Colonic mucosa (tissue), 4 donors: ENCODE measurements at regions not wholly inside any gene's neighbourhood (a gene's known extent, or its start where the extent isn't known, plus 50 kb on each side); places are given as distances from the start of the nearest gene placed in this dataset.

ENCODE experiments used
- DNase-seq: peaks from one replicate; pipeline ENCODE4 v3.0.0-alpha.2; 2020
- H3K27ac ChIP-seq: fragments of 200-600 bp; one replicate; pipeline ENCODE4 v1.8.0; 2021
- H3K27me3 ChIP-seq: fragments of 200-600 bp; one replicate; pipeline ENCODE4 v1.8.0; 2021
- H3K36me3 ChIP-seq: fragments of 200-600 bp; one replicate; pipeline ENCODE4 v1.8.0; 2021
- H3K4me1 ChIP-seq: fragments of 200-600 bp; one replicate; pipeline ENCODE4 v1.8.0; 2021; ENCODE audit warnings: mild to moderate bottlenecking
- H3K4me3 ChIP-seq: fragments of 200-600 bp; one replicate; pipeline ENCODE4 v1.8.0; 2021
- H3K9ac ChIP-seq, 2 donors: one replicate each; pipeline ENCODE4 v1.7.0; 2013; ENCODE audit warnings: control low read depth in 2 of 2, low read depth in 2 of 2, low read length in 2 of 2
- H3K9me3 ChIP-seq: fragments of 200-600 bp; one replicate; pipeline ENCODE4 v1.8.0; 2021
- CTCF ChIP-seq: fragments of 200-600 bp; IDR thresholded peaks from one replicate; pipeline ENCODE4 v1.8.0; 2022; ENCODE audit warnings: antibody characterized with exemption, mild to moderate bottlenecking
- intact Hi-C: fragments of 100-400 bp; cut with DNase I; formaldehyde crosslinking; loops from one replicate; pipeline ENCODE4 v1.14.1; 2022
- donor health status: healthy.
- donor health status: DM: no; HTN: no; CAD: no.
- donor health status: DM: no; HTN: no; CAD: no.

- Histone ChIP-seq H3K9me3 (no peaks in the 10 kb centered on the region), H3K27me3 (no peaks in the 10 kb centered on the region), H3K27ac (no peak overlapping the region), H3K9ac (no peak overlapping the region), H3K4me3 (no peak overlapping the region), H3K4me1 (no peaks in the 10 kb centered on the region), H3K36me3 (no peaks in the 10 kb centered on the region)
- intact Hi-C loops, result no loop called here
- DNase-seq, result no peak
- TF ChIP-seq CTCF, result no peak
Observed at GRCh38 chr3:690770-691169, 402.1 kb upstream of the CNTN6 start.

DNA sequence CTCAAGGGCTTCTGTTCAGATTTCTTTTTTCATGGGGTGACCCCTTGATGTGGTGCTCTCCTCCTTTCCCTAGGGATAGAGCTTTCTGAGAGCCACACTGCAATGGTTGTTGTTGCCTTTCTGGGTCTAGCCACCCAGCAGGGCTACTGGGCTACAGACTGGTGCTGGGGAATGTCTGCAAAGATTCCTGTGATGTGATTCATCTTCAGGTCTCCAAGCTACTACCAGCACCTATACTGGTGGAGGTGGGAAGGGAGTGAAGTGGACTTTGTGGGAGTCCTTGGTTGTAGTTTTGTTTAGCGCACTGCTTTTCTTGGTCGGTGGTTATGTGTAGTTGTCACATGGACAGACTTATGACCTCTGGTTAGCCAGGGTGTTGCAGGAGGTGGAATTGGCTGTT, 392.3 kb upstream of the CNTN6 start:
- H3K27me3 ChIP-seq, result no peaks in the 10 kb centered on the region
- no peak for DNase-seq
- H3K36me3 ChIP-seq, result no peaks in the 10 kb centered on the region
- no peak overlapping the region for H3K9ac ChIP-seq
- H3K9me3 ChIP-seq, result no peaks in the 10 kb centered on the region
- intact Hi-C loops, result no loop called here
- no peak overlapping the region for H3K4me3 ChIP-seq
- no peaks in the 10 kb centered on the region for H3K4me1 ChIP-seq
- TF ChIP-seq CTCF, result no peak
- no peak overlapping the region for H3K27ac ChIP-seq

GRCh38 chr3:707041-707440, 385.8 kb upstream of the CNTN6 start:
- intact Hi-C loops, result no loop called here
- H3K9ac ChIP-seq, result no peak overlapping the region
- no peaks in the 10 kb centered on the region for H3K4me1 ChIP-seq
- no peak for TF ChIP-seq CTCF
- H3K36me3 ChIP-seq, result no peaks in the 10 kb centered on the region
- no peak overlapping the region for H3K27ac ChIP-seq
- DNase-seq, result no peak
- H3K4me3 ChIP-seq, result no peak overlapping the region
- no peaks in the 10 kb centered on the region for H3K27me3 ChIP-seq
- H3K9me3 ChIP-seq, result no peaks in the 10 kb centered on the region

- TF ChIP-seq CTCF, result no peak
- no peaks in the 10 kb centered on the region for H3K4me1 ChIP-seq
- intact Hi-C loops, result no loop called here
- H3K4me3 ChIP-seq, result no peak overlapping the region
- H3K9me3 ChIP-seq, result no peaks in the 10 kb centered on the region
- no peaks in the 10 kb centered on the region for H3K27me3 ChIP-seq
- H3K36me3 ChIP-seq, result no peaks in the 10 kb centered on the region
- no peak for DNase-seq
- H3K27ac ChIP-seq, result no peak overlapping the region
- H3K9ac ChIP-seq, result no peak overlapping the region
Observed at GRCh38 chr3:713006-713621, 379.7 kb upstream of the CNTN6 start.

- Histone ChIP-seq H3K9me3 (no peaks in the 10 kb centered on the region), H3K4me1 (no peaks in the 10 kb centered on the region), H3K36me3 (no peaks in the 10 kb centered on the region), H3K27me3 (no peaks in the 10 kb centered on the region), H3K27ac (no peak overlapping the region), H3K4me3 (no peak overlapping the region), H3K9ac (no peak overlapping the region)
- intact Hi-C loops, result no loop called here
- TF ChIP-seq CTCF, result no peak
- DNase-seq, result no peak
Observed at GRCh38 chr3:713947-714620, 378.7 kb upstream of the CNTN6 start.
